B cell (primary cell): ENCODE measurements at regions not wholly inside any gene's neighbourhood (a gene's known extent, or its start where the extent isn't known, plus 50 kb on each side); places are given as distances from the start of the nearest gene placed in this dataset.

Source experiments
- ATAC-seq: fragments of 200-7000 bp; cut with Tn5 transposase; one replicate; pipeline ENCODE4 v1.10.0; 2021; ENCODE audit warnings: low read depth, mild to moderate bottlenecking, moderate number of reproducible peaks, moderate library complexity
- CTCF ChIA-PET: fragments of 350-600 bp; sonication (Branson Sonifier 250); formaldehyde crosslinking; loops from one replicate; lab custom pipeline; 2021; ENCODE audit warnings: antibody characterized with exemption, inconsistent platforms; lab: Charles Lee
- POLR2A ChIA-PET: fragments of 350-600 bp; sonication (Branson Sonifier 250); formaldehyde crosslinking; loops from one replicate; lab custom pipeline; 2021; ENCODE audit warnings: antibody characterized with exemption; lab: Charles Lee
- DNase-seq: peaks from one replicate; pipeline ENCODE4 v3.0.0; 2013
- H2AFZ ChIP-seq: 2 replicates; pipeline ENCODE4 v1.6.1; 2012; ENCODE audit warnings: mild to moderate bottlenecking, low read depth, low read length; ENCODE audit not compliant: insufficient read depth, poor library complexity, severe bottlenecking
- H3K27ac ChIP-seq, 2 donors: 1 replicate in 1 of 2; 2 replicates in 1 of 2; pipeline ENCODE4 v1.5.1; 2012 to 2013; ENCODE audit warnings: low read length in 2 of 2, mild to moderate bottlenecking in 2 of 2, moderate library complexity in 1 of 2
- H3K27me3 ChIP-seq, 4 experiments: fragments of 200-600 bp in 1 of 4; sonication (generic) in 1 of 4; replicated peaks in 1 of 4; 1 replicate in 2 of 4; 2 replicates in 2 of 4; pipeline versions ENCODE4 v1.6.1 to v1.7.0; 2013 to 2016; ENCODE audit warnings: low read length in 3 of 4, mild to moderate bottlenecking in 2 of 4, mixed read lengths in 1 of 4, moderate library complexity in 1 of 4; ENCODE audit not compliant: insufficient read depth in 4 of 4, control insufficient read depth in 3 of 4; ENCODE audit errors: control extremely low read depth in 1 of 4
- H3K36me3 ChIP-seq, 2 experiments: replicated peaks in 1 of 2; 1 replicate in 1 of 2; 2 replicates in 1 of 2; pipeline versions ENCODE4 v1.6.1 to v1.7.1; 2013; ENCODE audit warnings: low read length in 1 of 2; ENCODE audit not compliant: insufficient read depth in 2 of 2, control insufficient read depth in 1 of 2; ENCODE audit errors: control extremely low read depth in 1 of 2, extremely low read depth in 1 of 2
- H3K4me1 ChIP-seq, 2 donors: fragments of 200-600 bp in 1 of 2; sonication (generic) in 1 of 2; 1 replicate in 1 of 2; 2 replicates in 1 of 2; pipeline versions ENCODE4 v1.5.1 to v1.6.1; 2013 to 2017; ENCODE audit warnings: low read length in 2 of 2; ENCODE audit not compliant: control insufficient read depth in 2 of 2, insufficient read depth in 2 of 2
- H3K4me2 ChIP-seq: replicated peaks from 2 replicates; pipeline ENCODE3; 2012; ENCODE audit warnings: mild to moderate bottlenecking, low read depth, low read length; ENCODE audit not compliant: poor library complexity, severe bottlenecking
- H3K4me3 ChIP-seq, 5 experiments: fragments of 200-600 bp in 1 of 5; sonication (generic) in 1 of 5; 1 replicate in 3 of 5; 2 replicates in 2 of 5; pipeline versions ENCODE4 v1.5.1 to v1.7.0; 2011 to 2016; ENCODE audit warnings: low read length in 4 of 5, mild to moderate bottlenecking in 4 of 5, low read depth in 2 of 5, control low read depth in 1 of 5, moderate library complexity in 1 of 5; ENCODE audit not compliant: insufficient read depth in 1 of 5; ENCODE audit errors: control extremely low read depth in 1 of 5, extremely low read depth in 1 of 5
- H3K79me2 ChIP-seq: fragments of 200-600 bp; sonication (generic); one replicate; pipeline ENCODE4 v1.6.0; 2016; ENCODE audit warnings: low read length; ENCODE audit not compliant: control insufficient read depth, insufficient read depth
- H3K9ac ChIP-seq: fragments of 200-600 bp; sonication (generic); 2 replicates; pipeline ENCODE4 v1.6.1; 2017; ENCODE audit warnings: mild to moderate bottlenecking, low read length, moderate library complexity
- H3K9me3 ChIP-seq, 3 donors: one replicate each; pipeline versions ENCODE4 v1.6.1 to v1.7.1; 2013; ENCODE audit warnings: low read length in 2 of 3; ENCODE audit not compliant: control insufficient read depth in 2 of 3, insufficient read depth in 1 of 3; ENCODE audit errors: control extremely low read depth in 1 of 3
- H4K20me1 ChIP-seq: 2 replicates; pipeline ENCODE4 v1.6.0; 2012; ENCODE audit warnings: mild to moderate bottlenecking, low read length; ENCODE audit not compliant: insufficient read depth, control insufficient read depth, poor library complexity, severe bottlenecking
- H3K27ac Mint-ChIP-seq: one replicate; pipeline ENCODE4 v1.8.0; 2021; ENCODE audit warnings: mixed read lengths
- H3K27me3 Mint-ChIP-seq: one replicate; pipeline ENCODE4 v1.8.0; 2021; ENCODE audit warnings: mixed read lengths
- H3K4me1 Mint-ChIP-seq: one replicate; pipeline ENCODE4 v1.8.0; 2021; ENCODE audit warnings: mixed read lengths
- H3K4me3 Mint-ChIP-seq: one replicate; pipeline ENCODE4 v1.8.0; 2021; ENCODE audit warnings: mixed read lengths
- H3K9me3 Mint-ChIP-seq: one replicate; pipeline ENCODE4 v1.8.0; 2022; ENCODE audit warnings: mixed read lengths; ENCODE audit not compliant: insufficient read depth
- EZH2 ChIP-seq: IDR thresholded peaks from 2 replicates; pipeline ENCODE4 v1.6.1; 2012; ENCODE audit warnings: borderline replicate concordance, low read depth, mild to moderate bottlenecking, moderate library complexity, low read length; ENCODE audit not compliant: insufficient read depth, poor library complexity, severe bottlenecking
- WGBS: methylation state at CpG from one replicate; pipeline ENCODE4 v1.1.5; 2013; ENCODE audit warnings: missing lambda C conversion rate; ENCODE audit not compliant: insufficient coverage; 5-methylcytosine and 5-hydroxymethylcytosine counted together
- intact Hi-C: fragments of 100-400 bp; cut with micrococcal nuclease; formaldehyde crosslinking; loops from one replicate; pipeline ENCODE4 v1.10.0; 2022
- TF ChIP-seq, protein P1 (sequence below): fragments of 200-600 bp; IDR thresholded peaks from one replicate; pipeline ENCODE4 v1.8.0; 2022; ENCODE audit warnings: antibody characterized with exemption, mild to moderate bottlenecking

DNA sequence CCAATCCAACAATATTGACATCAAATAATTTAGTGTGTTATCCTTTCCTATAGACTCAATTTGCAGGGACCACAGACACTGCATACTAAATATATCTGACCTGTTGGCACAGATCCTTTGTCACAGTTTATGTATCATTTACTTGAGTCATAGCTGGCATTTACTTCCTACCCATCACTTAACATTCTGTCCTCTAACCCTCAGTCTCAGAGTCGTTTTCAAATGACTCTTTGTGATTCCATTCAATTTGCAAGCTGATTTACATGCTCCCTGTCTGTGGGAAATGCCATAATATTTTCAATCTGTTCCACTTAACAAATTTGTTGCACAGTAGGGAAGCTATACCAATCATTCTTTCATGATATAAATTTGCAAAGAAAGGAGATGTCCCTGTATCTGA lies 265.7 kb upstream of the EDIL3 start:
- H4K20me1 ChIP-seq, result no peaks in the 10 kb centered on the region
- H3K4me2 ChIP-seq, result no peak overlapping the region
- H2AFZ ChIP-seq, result no peak overlapping the region
- no peaks in the 10 kb centered on the region for H3K4me1 ChIP-seq
- CTCF ChIA-PET, result no interaction called here
- H3K27me3 ChIP-seq, result no peaks in the 10 kb centered on the region
- no peak overlapping the region for H3K9ac ChIP-seq
- ATAC-seq (no peak), DNase-seq (no peak)
- WGBS, result no CpG with 5 or more reads among the region's 1 CpG
- H3K27ac ChIP-seq, result no peak overlapping the region
- POLR2A ChIA-PET, result no interaction called here
- no peaks in the 10 kb centered on the region for H3K36me3 ChIP-seq
- Mint-ChIP-seq H3K27me3 (no peaks in the 10 kb centered on the region), H3K4me1 (no peaks in the 10 kb centered on the region), H3K4me3 (no peak overlapping the region), H3K9me3 (peaks cover 2% of the 10 kb centered on the region), H3K27ac (no peak overlapping the region)
- TF ChIP-seq EZH2, result no peak
- TF ChIP-seq, protein P1, sequence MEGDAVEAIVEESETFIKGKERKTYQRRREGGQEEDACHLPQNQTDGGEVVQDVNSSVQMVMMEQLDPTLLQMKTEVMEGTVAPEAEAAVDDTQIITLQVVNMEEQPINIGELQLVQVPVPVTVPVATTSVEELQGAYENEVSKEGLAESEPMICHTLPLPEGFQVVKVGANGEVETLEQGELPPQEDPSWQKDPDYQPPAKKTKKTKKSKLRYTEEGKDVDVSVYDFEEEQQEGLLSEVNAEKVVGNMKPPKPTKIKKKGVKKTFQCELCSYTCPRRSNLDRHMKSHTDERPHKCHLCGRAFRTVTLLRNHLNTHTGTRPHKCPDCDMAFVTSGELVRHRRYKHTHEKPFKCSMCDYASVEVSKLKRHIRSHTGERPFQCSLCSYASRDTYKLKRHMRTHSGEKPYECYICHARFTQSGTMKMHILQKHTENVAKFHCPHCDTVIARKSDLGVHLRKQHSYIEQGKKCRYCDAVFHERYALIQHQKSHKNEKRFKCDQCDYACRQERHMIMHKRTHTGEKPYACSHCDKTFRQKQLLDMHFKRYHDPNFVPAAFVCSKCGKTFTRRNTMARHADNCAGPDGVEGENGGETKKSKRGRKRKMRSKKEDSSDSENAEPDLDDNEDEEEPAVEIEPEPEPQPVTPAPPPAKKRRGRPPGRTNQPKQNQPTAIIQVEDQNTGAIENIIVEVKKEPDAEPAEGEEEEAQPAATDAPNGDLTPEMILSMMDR, result no peak
- H3K9me3 ChIP-seq, result peaks cover 0 to 7% (median 0%) of the 10 kb centered on the region in 3 donors
- H3K79me2 ChIP-seq, result no peaks in the 10 kb centered on the region
- intact Hi-C loops, result no loop called here
- no peak overlapping the region for H3K4me3 ChIP-seq

DNA sequence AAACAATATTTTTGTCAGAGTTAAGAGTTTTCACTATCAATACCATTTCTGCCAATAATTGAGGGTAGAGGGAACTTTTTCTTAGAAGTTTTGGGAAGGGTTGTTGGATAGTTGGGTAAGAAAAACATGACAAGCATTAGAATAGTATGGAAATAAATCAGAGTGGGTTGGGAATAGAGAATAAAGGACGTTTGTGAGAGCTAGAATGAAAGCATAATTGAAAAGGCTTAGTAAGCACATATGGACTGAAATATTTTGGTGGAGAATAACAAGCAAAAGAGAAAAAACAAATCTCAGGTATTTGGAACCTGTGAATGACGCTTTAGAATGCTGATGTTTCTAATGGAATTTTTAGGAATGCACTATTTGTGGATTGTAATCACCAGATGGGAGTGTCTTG lies 262.9 kb upstream of the EDIL3 start:
- Histone ChIP-seq H3K9ac (no peak overlapping the region), H4K20me1 (no peaks in the 10 kb centered on the region), H2AFZ (no peak overlapping the region), H3K4me2 (no peak overlapping the region), H3K4me3 (no peak overlapping the region), H3K4me1 (no peaks in the 10 kb centered on the region), H3K79me2 (no peaks in the 10 kb centered on the region), H3K9me3 (peaks cover 0 to 8% (median 0%) of the 10 kb centered on the region in 3 donors), H3K36me3 (no peaks in the 10 kb centered on the region), H3K27me3 (no peaks in the 10 kb centered on the region), H3K27ac (no peak overlapping the region)
- TF ChIP-seq, protein P1, result no peak
- no peak for TF ChIP-seq EZH2
- no peak for ATAC-seq
- H3K9me3 Mint-ChIP-seq, result peaks cover 2% of the 10 kb centered on the region
- 81% methylated on average over 2 of the region's 2 CpGs for WGBS
- no peak overlapping the region for H3K4me3 Mint-ChIP-seq
- H3K4me1 Mint-ChIP-seq, result no peaks in the 10 kb centered on the region
- DNase-seq, result no peak
- ChIA-PET CTCF (no interaction called here), POLR2A (no interaction called here)
- intact Hi-C loops, result no loop called here
- H3K27me3 Mint-ChIP-seq, result no peaks in the 10 kb centered on the region
- H3K27ac Mint-ChIP-seq, result no peak overlapping the region
